Skin epidermis (tissue), 12 donors: ENCODE measurements at regions not wholly inside any gene's neighbourhood (a gene's known extent, or its start where the extent isn't known, plus 50 kb on each side); places are given as distances from the start of the nearest gene placed in this dataset.
"Not testable (repeated sequence)": the region's sequence is repeated elsewhere in the genome, so short reads cannot be mapped to it uniquely, and the experiment has no call there.

Source experiments
- H3K27ac ChIP-seq, 21 experiments: fragments of 200-600 bp; sonication (generic) in 11 of 21; one replicate each; pipeline ENCODE4 v1.5.0; 2020; ENCODE audit warnings: mild to moderate bottlenecking in 3 of 21, inconsistent platforms in 2 of 21, moderate library complexity in 2 of 21
- H3K4me3 ChIP-seq, 7 experiments: fragments of 200-600 bp; sonication (generic) in 2 of 7; one replicate each; pipeline ENCODE4 v1.5.0; 2020; ENCODE audit warnings: inconsistent platforms in 2 of 7, mild to moderate bottlenecking in 2 of 7, moderate library complexity in 1 of 7

- Histone ChIP-seq H3K27ac (no peak overlapping the region), H3K4me3 (no peak overlapping the region)
Measured at GRCh38 chrX:129092757-129093156, 430.5 kb downstream of the SMARCA1 start.

GRCh38 chrX:129092242-129092641 is 431.0 kb downstream of the SMARCA1 start:
- Histone ChIP-seq H3K27ac (no peak overlapping the region), H3K4me3 (no peak overlapping the region)

- H3K4me3 ChIP-seq: no peak overlapping the region
- H3K27ac ChIP-seq: no peak overlapping the region
Measured at GRCh38 chrX:129091097-129091496, 432.2 kb downstream of the SMARCA1 start.

- Histone ChIP-seq H3K27ac (no peak overlapping the region), H3K4me3 (no peak overlapping the region)
Measured at GRCh38 chrX:129086802-129087201, 436.5 kb downstream of the SMARCA1 start.

- H3K4me3 ChIP-seq, H3K27ac ChIP-seq: not testable (repeated sequence)
Measured at GRCh38 chrX:129084291-129084690, 439.0 kb downstream of the SMARCA1 start.

- Histone ChIP-seq H3K27ac (no peak overlapping the region), H3K4me3 (no peak overlapping the region)
Measured at GRCh38 chrX:129077424-129078170, 445.7 kb downstream of the SMARCA1 start.

- H3K27ac ChIP-seq: no peak overlapping the region
- H3K4me3 ChIP-seq: no peak overlapping the region
Measured at GRCh38 chrX:129071390-129071789, 451.9 kb downstream of the SMARCA1 start.

- no peak overlapping the region for H3K4me3 ChIP-seq
- no peak overlapping the region for H3K27ac ChIP-seq
Measured at GRCh38 chrX:129065895-129066294, 457.4 kb downstream of the SMARCA1 start.

- H3K27ac ChIP-seq: no peak overlapping the region
- no peak overlapping the region for H3K4me3 ChIP-seq
Measured at GRCh38 chrX:129058405-129058804, 464.9 kb downstream of the SMARCA1 start.

- no peak overlapping the region for H3K27ac ChIP-seq
- H3K4me3 ChIP-seq: no peak overlapping the region
Measured at GRCh38 chrX:129043138-129043537, 480.2 kb downstream of the SMARCA1 start.

- H3K27ac ChIP-seq: no peak overlapping the region
- H3K4me3 ChIP-seq: no peak overlapping the region
Measured at GRCh38 chrX:129041319-129041718, 482.0 kb downstream of the SMARCA1 start.

- H3K4me3 ChIP-seq: no peak overlapping the region
- no peak overlapping the region for H3K27ac ChIP-seq
Measured at GRCh38 chrX:129040124-129040523, 483.2 kb downstream of the SMARCA1 start.

- Histone ChIP-seq H3K4me3 (no peak overlapping the region), H3K27ac (no peak overlapping the region)
Measured at GRCh38 chrX:129039176-129039575, 484.1 kb downstream of the SMARCA1 start.

- Histone ChIP-seq H3K27ac (no peak overlapping the region), H3K4me3 (no peak overlapping the region)
Measured at GRCh38 chrX:129037389-129037788, 485.9 kb downstream of the SMARCA1 start.

- Histone ChIP-seq H3K27ac (no peak overlapping the region), H3K4me3 (no peak overlapping the region)
Measured at GRCh38 chrX:129035180-129035579, 488.1 kb downstream of the SMARCA1 start.

GRCh38 chrX:129034196-129034595 is 489.1 kb downstream of the SMARCA1 start:
- Histone ChIP-seq H3K4me3 (no peak overlapping the region), H3K27ac (no peak overlapping the region)

GRCh38 chrX:129026202-129026601 is 497.1 kb downstream of the SMARCA1 start:
- Histone ChIP-seq H3K4me3 (no peak overlapping the region), H3K27ac (no peak overlapping the region)

- no peak overlapping the region for H3K27ac ChIP-seq
- H3K4me3 ChIP-seq: no peak overlapping the region
Measured at GRCh38 chrX:129025376-129025775, 497.9 kb downstream of the SMARCA1 start.

GRCh38 chrX:129019412-129019811 is 503.9 kb downstream of the SMARCA1 start:
- no peak overlapping the region for H3K4me3 ChIP-seq
- no peak overlapping the region for H3K27ac ChIP-seq

GRCh38 chrX:129015381-129015780 is 507.9 kb downstream of the SMARCA1 start:
- no peak overlapping the region for H3K4me3 ChIP-seq
- no peak overlapping the region for H3K27ac ChIP-seq

GRCh38 chrX:129013574-129013973 is 509.7 kb downstream of the SMARCA1 start:
- no peak overlapping the region for H3K4me3 ChIP-seq
- H3K27ac ChIP-seq: no peak overlapping the region

- Histone ChIP-seq H3K4me3 (no peak overlapping the region), H3K27ac (no peak overlapping the region)
Measured at GRCh38 chrX:129007631-129008030, 515.7 kb downstream of the SMARCA1 start.
